ENCODE measurements at regions not wholly inside any gene's neighbourhood (a gene's known extent, or its start where the extent isn't known, plus 50 kb on each side); places are given as distances from the start of the nearest gene placed in this dataset.
"Not testable (repeated sequence)": the region's sequence is repeated elsewhere in the genome, so short reads cannot be mapped to it uniquely, and the experiment has no call there.

GRCh38 chr2:54038835-54039234, 68.0 kb upstream of the PSME4 start:
- DNase-seq (ENCODE audit: low spot score) = no peak

- not testable (repeated sequence) for DNase-seq (ENCODE audit: low spot score)
Observed at GRCh38 chr2:54031288-54031687, 60.5 kb upstream of the PSME4 start.

- DNase-seq (ENCODE audit: low spot score) = no peak
Observed at GRCh38 chr2:54030806-54031205, 60.0 kb upstream of the PSME4 start.

- DNase-seq (ENCODE audit: low spot score) = no peak
Observed at GRCh38 chr2:54030396-54030741, 59.6 kb upstream of the PSME4 start.

- DNase-seq (ENCODE audit: low spot score) = no peak
Observed at GRCh38 chr2:54029721-54030395, 59.1 kb upstream of the PSME4 start.

GRCh38 chr2:54025463-54026075, 54.8 kb upstream of the PSME4 start:
- DNase-seq (ENCODE audit: low spot score) = not testable (repeated sequence)

- DNase-seq (ENCODE audit: low spot score) = no peak
Observed at GRCh38 chr2:54024576-54024975, 53.8 kb upstream of the PSME4 start.

GRCh38 chr2:54021702-54022101, 50.9 kb upstream of the PSME4 start:
- DNase-seq (ENCODE audit: low spot score) = no peak

GRCh38 chr2:54020793-54021414, 50.1 kb upstream of the PSME4 start:
- DNase-seq (ENCODE audit: low spot score) = no peak
